CD1c-positive myeloid dendritic cell (primary cell): ENCODE measurements at regions not wholly inside any gene's neighbourhood (a gene's known extent, or its start where the extent isn't known, plus 50 kb on each side); places are given as distances from the start of the nearest gene placed in this dataset.

Source experiments
- DNase-seq: peaks from one replicate; pipeline ENCODE4 v3.0.0-alpha.2; 2016; ENCODE audit errors: extremely low spot score

DNA sequence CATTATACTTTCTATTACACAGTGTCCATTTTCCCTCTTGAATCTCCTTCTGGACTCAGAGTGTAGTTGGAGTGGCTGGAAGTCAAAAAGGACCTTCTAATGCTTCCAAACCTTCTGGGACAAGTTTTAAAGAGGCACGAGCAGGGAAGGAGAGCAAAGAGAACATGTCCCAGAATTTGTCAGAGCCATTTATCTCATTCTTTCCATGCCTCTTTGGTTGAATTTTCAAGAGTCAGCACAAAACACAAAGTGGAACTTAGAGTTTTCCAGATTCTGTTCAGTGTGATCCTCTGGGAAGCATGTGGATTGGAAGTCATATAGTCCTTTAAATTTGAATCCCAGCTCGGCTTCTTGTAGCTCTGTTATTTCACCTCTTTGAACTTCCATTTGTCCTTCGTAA, 138.2 kb upstream of the PWP1 start:
- DNase-seq = no peak

DNA sequence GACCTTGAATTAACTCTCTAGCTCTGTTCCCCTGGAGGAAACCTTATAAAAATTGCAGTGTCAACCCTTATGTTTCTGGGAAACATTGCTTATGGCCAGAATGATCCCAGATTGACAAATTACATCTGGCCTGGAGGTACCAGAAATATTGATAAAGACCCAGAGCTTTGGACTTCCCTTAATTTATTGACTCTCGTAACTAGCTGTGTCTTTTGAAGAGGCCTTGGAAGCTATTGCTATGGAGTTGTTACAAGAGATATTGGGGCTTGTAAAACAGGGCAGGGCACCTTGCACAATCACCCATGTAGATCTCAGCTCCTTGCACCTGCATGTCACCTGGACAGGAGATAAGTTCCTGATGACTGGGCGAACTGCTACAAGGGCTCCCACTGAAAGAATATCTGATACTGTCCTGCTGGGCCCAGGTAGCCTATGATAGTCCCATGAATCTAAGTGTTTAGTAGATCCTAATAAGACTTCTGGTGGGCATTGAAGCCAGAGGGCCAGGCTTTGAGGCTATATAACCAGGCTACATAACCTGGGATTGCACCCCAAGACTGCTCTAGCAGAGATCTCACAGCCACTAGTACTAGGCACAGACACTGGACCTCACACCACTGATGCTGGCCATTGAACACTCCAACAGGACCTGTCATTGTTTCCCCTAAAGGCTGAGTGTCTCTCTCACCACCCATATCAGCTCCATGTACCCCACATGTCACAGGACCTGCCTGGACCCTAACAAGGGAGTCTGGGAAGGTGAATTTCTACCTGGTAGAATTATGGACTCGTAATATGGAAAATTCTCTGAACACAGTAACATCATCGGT, 135.7 kb upstream of the PWP1 start:
- no peak for DNase-seq

DNA sequence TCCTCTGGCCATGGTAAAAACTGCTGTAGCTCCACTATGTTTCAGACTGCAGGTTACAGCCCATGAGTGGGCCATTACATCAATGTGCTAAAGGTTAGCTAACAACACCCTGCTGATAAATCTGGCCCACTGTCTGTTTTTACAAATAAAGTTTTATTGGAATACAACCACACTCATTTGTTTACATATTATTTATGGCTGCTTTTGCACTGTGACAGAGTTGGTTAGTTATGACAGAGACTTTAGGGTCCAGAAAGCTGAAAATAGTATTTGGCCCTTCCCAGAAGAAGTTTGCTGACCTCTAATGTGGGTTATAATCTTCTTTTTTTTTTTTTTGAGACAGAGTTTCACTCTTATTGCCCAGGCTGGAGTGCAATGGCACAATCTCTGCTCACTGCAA, 134.2 kb upstream of the PWP1 start:
- no peak for DNase-seq

DNA sequence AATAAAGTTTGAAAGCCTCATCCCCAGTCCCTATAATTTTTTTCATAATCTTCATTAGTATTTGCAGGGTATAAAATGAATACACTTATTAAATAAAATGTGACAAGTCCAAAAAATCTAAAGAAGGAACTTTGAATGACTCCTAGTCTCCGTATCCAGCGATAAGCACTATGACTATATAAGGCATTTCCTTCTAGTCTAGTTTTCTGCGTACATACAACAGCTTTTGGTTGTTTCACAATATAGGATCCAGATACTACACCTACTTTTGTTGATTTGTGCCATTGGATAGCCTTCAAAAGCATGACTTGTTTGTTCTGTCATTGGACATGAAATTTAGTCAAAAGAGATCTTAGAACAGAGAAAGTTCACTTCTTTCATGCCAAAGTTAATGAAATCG, 133.3 kb upstream of the PWP1 start:
- no peak for DNase-seq

DNA sequence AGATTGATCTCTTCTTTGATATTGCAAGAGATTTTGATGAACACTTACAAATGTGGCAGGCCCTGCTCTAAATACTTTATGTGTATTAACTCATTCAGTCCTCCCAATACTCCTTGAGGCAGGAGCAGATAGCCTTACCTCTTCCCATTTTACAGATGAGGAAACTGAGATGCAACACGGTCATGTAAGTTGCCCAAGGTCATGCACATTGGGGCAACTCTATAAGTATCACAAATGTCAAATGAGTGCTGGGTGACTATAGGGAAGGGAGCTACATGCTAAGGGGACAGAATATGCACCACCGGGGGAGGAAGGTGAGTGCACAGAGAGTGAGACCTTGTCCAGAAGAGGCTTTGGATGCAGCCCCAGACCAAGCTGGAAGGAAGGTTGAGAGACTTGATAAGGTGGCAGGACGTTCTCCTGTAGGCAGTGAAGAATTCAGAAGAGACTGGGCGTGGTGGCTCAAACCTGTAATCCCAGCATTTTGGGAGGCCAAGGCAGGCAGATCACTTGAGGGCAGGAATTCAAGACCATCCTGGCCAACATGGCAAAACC, 132.3 kb upstream of the PWP1 start:
- DNase-seq = no peak

DNA sequence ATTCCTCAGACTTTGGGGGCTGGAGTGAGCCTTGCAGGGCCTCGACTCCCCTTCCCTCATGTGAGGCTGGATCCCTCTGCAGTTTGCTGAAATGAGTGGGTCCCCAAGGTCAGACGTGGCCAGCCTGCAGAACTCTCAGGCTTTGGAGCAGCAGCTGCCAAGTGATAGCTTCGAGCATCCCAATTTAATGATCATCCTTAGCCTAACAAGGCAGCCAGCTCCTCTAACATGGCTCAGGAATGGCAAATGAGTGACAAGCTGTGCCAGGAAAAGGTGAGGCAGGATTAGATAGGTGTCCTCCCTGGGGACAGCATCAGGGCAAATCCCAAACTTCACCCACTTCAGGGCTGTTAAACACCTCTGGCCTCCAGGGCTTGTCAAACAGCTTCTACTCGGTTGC, 130.7 kb upstream of the PWP1 start:
- DNase-seq = no peak

DNA sequence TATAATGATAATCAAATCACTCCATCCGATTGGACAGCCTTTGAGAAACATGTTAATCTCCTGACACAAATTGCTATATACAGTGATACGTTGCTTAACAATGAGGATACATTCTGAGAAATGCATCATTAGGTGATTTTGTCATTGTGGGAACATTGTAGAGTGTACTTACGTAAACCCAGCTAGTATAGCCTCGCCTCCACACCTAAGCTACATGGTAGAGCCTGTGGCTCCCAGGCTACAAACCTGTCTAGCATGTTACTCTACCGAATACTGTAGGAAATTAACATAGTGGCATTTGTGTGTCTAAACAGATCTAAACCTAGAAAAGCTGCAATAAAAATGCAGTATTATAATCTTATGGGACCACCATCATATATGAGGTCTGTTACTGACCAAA, 128.6 kb upstream of the PWP1 start:
- DNase-seq = no peak

DNA sequence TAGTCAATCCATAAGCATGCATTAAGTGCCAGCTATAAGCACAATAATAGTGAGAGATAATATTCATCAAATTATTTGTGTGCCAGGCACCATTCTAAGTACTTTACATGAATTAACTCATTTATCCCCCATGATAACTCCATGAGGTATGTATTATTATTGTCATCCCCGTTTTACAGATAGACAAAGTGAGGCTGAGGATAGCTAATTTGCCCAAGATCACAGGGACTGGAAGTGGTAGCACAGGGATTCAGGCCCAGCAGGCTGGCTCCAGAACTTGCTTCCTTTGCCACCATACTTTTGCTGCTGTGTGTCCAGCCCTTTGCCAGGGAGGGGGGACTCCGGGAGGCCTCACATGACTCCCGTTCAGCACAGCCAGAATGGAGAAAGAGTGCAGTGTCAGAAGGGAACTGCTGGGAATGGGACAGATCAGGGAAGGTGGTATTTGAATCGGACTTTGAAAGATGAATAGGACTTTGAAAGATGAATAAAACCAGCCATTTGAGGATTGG, 128.0 kb upstream of the PWP1 start:
- DNase-seq = no peak

DNA sequence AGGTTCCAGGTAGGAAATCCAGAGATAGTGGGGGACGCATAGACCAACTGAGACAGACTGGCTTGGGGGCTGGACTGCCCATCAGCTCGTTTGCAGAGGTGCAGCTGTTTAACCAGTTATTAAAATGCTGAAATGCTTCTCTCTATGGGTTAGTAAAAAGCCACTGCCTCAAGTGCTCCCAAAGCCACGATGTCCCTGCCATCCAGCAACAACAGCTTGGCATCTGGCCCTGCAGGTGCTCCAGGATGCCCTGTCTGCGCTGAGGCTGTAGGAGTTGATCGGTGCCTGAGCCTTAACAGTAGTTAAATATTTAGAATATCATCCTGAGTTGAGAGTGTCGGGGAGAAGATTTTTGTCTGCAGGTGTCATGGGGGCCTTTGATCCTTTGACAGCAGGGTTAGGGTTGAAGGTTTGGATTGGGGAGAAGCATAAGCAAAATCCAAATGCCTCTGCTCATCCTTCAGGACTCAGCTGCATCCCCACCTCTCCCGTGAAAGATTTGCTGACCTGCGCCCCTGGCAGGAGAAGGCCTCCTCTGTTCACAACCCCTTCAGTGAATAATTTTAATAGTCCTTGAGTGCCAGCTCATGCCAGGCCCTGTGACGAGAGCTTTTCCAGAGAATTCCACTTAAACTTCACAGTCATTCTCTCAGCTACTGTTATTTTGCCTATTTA, 127.3 kb upstream of the PWP1 start:
- DNase-seq = no peak

DNA sequence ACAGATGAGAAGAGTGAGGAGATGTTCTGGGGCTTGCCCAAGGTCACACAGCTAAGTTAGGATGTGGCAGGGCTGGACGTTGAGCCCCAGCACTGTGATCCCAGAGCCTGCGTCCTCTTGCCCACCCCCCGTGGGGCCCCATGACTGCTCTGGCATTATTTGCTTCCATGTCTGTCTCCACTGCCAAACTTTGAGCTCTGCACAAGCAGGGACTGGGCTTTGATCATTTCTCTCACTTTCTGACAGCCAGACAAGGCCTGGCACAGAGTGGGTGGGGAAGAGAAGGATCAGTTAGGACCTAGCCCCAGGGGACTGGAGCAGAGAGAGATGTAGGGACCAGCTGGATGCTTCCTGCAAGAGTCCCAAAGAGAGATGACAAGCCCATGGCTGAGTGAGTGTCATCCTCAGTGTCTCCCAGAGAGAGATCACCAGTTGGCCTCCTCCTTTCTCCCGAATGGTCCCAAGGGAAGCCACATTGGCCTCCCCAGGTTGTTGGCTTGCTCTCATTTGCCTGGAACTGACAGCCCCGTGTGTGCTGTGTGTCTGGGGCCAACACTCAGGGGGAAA, 126.7 kb upstream of the PWP1 start:
- no peak for DNase-seq

DNA sequence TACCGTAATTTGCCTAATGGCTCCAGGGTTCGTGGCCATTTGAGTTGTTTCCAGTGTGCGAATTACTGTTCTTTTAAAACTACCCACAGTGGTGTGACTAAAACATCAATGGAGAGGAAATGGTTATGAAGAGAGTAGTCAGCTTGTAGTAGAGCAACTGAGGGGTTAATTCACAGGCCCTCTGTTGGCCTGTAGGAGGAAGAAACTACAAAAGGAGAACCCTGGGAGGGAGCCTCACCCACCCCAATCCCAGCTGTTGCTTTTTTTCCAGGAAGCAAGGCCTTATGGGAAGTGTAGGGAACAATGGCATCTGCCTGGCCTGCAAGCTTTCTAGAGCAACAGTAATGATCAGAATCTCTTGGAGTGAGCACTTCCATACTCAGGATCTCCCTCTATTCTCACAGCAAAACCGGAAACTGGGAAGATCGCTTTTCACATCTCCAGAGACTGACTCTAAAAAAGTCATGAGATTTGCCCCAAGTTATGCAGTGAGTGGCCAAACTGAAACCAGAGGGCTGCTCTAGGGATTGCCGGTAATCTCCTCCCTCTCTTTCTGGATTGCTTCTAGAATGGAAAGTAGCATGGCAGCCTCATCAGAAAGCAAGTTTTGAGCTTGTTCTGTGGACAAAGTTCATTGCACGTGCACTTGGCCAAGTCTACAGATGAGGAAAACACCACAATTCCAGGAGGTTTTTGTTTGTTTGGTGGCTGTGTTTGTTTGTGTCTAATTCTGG, 125.3 kb upstream of the PWP1 start:
- no peak for DNase-seq

DNA sequence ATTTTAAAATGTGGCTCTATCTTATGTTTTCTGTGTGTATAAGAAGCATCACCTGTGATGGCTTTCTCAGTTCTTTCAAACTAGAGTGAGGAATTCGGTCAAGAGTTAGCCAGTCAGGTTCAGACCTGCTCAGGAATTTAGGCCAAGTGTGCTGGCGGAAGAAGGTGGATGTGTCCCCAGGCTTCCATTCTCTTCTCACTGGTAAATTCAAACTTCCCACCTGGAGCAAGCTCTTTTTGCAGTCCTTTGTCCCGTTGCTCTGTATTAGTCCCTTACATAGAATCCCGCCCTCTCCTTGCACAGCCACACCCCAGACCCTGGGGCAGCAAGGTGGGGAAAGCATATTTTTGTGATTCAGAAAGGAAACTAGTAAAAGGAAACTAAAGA, 124.7 kb upstream of the PWP1 start:
- DNase-seq = no peak

DNA sequence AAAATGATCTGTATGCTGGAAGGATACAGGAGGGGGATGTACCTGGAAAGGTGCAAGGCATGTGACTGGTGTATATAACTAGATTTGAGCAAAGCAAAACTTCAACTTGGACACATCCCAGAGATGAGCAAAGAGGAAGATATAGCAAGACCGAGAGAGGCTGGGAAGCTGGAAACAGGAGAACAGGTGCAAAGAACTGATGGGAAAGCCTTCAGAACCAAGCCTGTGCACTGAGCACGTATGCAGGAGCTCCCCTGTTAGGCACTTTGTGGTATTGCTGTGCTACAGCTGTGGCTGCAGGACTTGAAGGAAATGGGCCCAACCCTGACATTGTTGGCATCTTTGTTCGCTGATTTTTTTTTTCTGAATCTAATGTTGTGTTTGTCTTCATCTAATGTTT, 120.7 kb upstream of the PWP1 start:
- DNase-seq = no peak

DNA sequence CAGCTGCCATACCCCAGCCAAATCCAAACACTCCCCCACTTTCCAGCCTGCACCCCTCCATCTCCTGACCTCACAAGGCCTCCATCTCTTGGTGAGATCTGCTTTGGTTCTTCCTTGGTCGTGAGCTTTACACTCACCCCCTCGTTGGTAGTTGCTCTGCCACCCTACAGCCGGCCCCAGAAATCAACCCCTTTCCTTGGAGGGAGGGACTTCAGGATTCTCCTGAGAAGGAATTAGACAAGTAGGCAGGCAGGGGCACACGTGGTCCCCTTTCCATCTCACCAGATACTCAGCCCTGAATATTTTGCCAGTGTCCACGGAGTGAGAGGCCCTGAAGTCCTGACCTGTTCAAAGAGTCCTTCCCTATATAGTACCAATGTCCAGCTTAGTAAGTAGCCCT, 120.0 kb upstream of the PWP1 start:
- no peak for DNase-seq

DNA sequence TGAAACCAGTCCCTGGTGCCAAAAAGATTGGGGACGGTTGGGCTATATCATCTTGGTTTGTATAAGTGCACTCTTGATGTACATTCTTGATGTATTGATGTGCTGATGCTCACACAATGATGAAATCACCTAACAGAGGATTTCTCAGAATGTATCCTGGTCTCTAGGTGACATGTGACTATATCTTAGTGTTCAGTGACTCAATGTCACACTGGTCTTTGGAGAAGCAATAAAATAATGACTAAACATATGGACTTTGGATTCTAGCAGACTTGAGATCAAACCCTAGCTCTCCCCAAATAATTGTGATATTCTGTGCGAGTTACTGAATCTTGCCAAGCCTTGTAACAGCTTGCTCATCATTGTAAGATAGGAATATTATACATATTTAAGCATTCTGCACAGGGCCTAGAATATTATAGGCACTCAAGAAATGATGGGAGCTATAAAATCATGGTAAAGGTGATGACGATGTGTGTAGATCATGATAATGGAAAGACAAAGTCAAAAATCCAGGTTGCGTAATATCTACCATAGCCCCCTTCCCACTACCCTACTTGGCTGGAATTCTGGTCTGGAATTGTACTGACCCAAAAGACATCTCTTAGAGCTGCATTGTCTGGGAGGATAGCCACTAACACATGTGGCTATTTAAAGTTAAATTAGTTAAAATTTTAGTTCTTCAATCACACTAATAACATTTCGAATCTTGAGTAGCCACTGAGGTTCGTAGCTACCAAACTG, 117.6 kb upstream of the PWP1 start:
- no peak for DNase-seq

DNA sequence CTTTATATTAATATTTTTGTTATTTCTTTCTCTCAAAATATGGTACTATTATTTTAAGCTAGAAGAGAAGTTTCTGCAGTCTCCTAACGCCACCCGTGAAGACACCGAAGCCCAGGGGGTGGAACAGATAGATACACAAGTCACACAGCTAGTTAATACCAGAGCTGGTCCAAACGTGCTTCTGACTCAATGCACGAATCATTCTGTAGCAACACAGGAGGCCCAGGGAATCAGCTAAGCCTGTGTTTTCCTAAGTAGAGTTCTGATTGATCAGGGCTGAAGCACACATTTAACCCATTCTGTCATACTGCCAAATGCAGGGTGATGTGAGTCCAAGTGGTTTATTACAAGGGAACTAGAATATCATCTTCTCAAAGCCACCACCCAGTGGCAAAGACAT, 116.9 kb upstream of the PWP1 start:
- DNase-seq = no peak

DNA sequence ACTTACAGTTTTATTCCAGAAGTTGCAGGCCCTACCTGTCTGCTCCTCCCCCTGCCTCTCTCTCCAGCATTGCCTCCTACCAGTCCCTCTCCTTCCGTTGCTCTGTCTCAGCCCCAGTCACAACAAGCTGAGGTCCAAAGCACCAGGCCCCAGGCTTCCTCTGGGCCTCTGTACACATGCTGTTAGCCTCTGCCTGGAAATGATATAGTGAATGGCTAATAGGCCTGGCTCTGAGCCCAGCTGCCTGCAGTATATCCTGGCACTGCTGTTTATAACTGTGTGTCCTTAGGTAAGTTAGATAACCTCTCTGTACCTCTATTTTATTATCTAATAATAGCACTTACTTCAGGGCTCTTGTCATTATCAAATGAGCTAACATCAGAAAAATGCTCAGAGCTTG, 114.9 kb upstream of the PWP1 start:
- no peak for DNase-seq

DNA sequence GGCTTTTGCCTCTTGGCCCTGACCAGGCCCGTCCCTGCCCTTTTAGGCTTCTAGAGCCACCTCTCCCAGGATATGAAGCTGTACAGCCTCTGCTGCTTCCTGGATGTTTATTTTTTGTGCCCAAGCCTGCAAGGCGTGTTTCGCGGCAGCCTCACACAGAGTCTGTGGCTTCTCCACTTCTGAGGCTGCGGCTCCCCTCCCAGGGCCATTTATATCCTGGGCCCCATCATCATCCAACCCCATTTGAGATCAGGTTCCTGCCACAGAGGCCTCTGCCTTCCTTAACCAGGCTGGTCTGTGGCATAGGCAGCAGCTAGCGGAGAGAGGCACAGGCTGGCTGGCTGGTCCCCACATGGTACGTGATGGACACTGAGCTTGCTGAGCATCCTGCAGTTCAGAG, 114.1 kb upstream of the PWP1 start:
- no peak for DNase-seq

DNA sequence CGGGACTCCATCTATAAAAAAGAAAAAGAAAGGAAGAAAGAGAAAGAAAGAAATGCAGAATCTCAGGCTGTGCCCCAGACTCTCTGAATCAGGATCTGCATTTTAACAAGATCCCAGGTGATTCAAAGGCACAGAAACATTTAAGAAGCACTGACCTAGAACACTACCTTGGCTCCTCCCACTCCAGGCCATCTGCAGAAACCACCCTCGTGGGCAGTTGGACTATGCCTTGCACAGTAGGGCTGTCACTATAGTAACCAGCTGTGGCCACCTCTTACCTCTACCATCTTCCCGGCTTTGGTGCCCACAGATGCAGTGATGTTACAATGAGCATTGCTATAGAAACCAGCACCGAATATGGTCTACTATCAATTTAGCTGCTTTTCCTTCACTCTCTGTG, 110.9 kb upstream of the PWP1 start:
- DNase-seq = no peak

DNA sequence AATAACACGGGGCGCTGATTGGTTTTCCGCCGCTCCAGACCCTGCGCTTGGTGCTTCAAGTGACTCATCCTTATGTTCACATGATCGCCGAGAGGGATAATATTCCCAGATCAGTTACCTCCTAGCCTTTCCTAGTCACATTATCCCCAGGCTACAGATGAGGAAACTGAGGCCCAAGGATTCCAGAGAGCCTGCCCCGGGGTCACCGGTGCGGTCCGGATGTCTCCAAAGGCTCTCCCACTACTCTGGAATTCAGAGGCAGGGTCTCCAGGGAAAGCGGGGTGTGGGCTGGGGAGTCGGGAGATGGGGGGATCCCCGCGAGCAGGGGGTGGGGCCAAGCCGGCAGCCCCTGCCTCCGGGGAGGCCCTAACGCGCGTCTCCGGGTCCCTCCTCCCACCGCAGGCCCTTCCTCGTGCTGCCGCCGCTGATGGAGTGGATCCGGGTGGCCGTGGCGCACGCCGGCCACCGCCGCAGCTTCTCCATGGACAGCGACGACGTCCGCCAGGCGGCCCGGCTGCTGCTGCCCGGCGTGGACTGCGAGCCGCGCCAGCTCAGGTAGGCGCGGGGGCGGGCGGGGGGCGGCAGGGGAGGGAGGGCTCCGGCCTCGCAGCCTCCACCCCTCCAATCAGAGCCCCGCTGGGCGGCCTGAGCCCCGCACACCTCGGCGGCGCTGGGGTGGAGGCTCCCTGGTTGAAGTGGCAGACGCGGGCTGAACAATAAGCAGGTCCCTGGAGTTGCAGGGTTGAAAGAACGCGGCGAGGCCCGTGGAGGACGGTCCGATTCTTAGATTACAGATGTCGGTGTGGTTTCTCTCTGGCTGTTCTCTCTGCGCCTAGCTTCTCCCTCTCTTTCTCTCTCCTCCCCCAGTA, 104.6 kb upstream of the PWP1 start:
- no peak for DNase-seq
